Esophagus mucosa (tissue), 1 donor: ENCODE measurements at regions not wholly inside any gene's neighbourhood (a gene's known extent, or its start where the extent isn't known, plus 50 kb on each side); places are given as distances from the start of the nearest gene placed in this dataset.
"Not testable (repeated sequence)": the region's sequence is repeated elsewhere in the genome, so short reads cannot be mapped to it uniquely, and the experiment has no call there.

Experiments
- ATAC-seq: fragments of 200-7000 bp; cut with Tn5 transposase; one replicate; pipeline ENCODE4 v1.9.1; 2020
- donor health status: DM: yes; HTN: yes; CAD: no.

GRCh38 chr12:59131462-59131861 lies 211.2 kb upstream of the LRIG3 start:
- no peak for ATAC-seq

DNA sequence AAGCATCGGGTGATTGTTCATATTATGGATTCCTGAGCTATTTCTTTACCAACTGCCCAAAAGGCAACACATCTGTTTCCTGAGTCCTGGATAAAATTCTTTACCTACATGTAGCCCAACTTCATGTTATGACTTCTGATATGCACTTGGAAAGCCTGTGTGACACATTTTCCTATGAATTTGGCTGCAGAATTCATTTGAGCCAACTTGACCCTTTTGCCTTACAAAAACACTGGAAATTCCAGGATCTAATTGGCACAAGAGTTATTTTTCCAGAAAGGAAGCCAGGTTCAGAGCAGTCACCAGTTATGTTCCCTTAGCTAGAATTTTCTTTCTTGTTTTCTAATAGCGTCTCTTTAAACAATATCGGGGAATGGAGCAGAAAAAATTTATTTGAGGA lies 202.5 kb upstream of the LRIG3 start:
- ATAC-seq = no peak

- ATAC-seq = no peak
Measured at GRCh38 chr12:59121451-59121850, 201.1 kb upstream of the LRIG3 start.

DNA sequence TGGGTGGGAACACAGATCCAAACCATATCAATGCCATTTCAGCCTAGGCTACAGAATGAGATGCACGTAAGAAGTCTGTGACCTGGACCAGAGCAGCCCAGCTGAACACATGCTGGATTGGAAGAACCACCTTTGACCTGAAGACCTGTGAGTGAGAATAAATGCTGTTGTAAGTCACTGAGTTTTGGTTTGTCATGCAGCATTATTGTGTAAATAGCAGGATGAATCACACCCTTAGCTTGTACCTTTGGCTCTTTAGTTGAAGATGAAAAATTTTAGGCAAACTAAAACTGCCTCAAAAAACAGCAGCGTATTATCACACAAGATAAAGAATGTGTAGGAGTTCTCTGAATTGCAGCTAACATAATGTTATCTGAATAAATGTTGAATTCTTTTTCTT lies 199.4 kb upstream of the LRIG3 start:
- peak; percentile 57 for ATAC-seq

DNA sequence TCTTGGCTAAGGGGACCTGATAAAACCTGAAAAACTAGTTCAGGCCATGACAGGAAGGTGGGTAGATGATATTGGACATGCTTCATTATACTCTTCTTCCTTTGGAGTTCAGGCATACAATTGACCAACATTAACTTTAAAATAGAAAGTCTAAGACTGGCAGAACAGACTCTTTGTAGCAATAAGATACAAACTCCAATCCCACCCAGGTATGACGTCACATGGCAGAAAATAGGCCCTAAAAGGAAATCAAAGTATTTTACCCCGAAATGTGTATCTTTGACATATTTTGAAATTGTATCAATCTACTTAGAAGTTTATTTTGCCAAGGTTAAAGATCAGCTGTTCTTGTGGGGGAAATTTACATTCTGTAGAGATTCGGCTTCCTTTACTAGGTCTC lies 198.1 kb upstream of the LRIG3 start:
- no peak for ATAC-seq

- no peak for ATAC-seq
Measured at GRCh38 chr12:59115995-59116394, 195.7 kb upstream of the LRIG3 start.

DNA sequence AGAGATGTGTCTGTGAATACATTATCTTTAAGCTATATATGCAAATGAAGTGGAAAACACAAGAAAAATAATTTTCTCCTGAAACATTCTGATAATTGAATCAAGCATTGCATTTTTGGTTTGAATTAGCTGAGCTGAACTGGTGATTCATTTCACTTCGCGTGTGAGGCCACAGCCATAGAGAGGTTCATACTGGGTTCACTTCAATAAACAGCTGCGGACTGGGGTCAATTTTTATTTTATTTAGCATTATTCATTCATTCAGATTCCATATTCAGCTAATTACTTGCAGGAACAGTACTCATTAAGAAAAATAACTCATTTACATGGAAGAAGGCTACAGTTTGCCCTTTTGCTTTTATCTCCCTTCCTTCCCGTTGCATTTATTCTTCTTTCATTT lies 195.2 kb upstream of the LRIG3 start:
- ATAC-seq = no peak

DNA sequence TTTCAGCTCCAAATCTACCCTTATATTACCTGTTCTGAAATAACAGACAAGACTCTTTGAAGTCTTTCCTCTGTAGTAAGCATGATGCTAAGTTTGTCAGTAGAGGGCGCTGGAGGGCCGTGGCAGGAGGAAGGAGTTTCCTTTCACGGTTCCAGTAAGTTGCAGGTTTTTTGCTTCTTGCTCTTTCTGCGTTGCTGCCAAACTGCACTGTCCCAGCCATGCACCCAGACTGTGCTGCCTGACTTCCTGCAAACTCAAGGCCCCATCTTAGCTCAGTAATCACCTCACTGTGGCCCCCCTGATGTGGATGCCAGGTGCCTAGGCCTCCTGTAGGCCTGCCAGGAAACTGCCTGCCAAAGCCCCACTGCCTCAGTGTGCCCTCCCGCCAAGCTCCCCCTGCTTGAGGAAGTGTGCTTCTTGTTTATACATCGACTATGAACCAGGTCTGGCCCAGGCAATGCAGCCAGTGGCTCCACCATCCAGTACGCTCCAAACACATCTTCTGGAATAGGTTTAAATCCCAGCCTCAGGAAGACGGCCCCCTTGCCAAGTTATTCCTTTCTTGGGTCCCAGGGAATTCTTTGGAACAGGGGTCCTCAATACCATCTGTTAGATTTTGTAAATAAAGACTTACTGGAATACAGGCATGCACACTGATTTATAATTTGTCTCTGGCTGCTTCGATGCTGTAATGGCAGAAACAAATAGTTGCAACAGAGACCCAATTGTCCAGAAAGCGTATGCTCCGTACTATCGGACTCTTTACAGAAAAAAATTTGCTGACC lies 193.7 kb upstream of the LRIG3 start:
- peak; percentile 83 for ATAC-seq

DNA sequence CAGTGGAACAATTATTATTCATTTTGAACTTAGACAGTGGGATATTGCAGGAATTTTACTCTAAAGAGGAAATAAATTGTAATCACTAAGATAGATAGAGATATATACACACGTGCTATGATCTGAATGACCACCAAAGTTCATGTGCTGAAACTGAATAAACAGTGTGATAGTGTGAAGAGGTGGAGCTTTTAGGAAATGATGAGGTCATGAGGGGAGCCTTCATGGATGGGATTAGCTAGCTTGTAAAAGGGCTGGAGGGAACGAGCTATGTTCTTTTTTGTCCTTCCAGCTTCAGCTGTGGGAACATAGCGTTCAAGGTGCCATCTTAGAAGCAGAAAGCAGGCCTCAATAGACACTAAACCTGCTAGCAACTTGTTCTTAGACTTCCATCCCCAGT lies 191.5 kb upstream of the LRIG3 start:
- ATAC-seq = no peak

DNA sequence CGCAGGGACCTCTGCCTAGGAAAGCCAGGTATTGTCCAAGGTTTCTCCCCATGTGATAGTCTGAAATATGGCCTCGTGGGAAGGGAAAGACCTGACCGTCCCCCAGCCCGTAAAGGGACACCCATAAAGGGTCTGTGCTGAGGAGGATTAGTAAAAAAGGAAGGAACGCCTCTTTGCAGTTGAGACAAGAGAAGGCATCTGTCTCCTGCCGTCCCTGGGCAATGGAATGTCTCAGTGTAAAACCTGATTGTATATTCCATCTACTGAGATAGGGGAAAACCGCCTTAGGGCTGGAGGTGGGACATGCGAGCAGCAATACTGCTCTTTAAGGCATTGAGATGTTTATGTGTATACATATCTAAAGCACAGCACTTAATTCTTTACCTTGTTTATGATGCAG lies 188.2 kb upstream of the LRIG3 start:
- not testable (repeated sequence) for ATAC-seq

- no peak for ATAC-seq
Measured at GRCh38 chr12:59100585-59100984, 180.3 kb upstream of the LRIG3 start.

DNA sequence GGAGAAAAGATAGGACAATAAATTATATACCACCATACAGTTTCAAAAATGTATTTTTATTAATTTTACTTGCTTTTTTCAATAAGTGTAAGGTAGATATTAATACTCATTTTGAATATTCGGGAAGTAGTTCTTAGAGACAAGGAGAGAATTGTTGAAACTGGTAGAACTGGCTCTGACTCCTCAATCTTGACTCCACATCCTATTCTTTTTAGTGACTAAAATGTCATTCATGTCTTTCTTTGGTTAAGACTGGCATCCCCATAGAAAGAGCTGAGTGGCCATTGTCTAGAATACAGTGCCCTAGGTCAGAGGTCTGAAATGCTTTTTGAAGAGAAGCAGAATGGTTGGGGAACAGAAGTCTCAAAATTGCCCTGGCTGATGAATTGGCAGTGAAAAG lies 177.6 kb upstream of the LRIG3 start:
- ATAC-seq = peak; percentile 53

- no peak for ATAC-seq
Measured at GRCh38 chr12:59096246-59096645, 175.9 kb upstream of the LRIG3 start.

DNA sequence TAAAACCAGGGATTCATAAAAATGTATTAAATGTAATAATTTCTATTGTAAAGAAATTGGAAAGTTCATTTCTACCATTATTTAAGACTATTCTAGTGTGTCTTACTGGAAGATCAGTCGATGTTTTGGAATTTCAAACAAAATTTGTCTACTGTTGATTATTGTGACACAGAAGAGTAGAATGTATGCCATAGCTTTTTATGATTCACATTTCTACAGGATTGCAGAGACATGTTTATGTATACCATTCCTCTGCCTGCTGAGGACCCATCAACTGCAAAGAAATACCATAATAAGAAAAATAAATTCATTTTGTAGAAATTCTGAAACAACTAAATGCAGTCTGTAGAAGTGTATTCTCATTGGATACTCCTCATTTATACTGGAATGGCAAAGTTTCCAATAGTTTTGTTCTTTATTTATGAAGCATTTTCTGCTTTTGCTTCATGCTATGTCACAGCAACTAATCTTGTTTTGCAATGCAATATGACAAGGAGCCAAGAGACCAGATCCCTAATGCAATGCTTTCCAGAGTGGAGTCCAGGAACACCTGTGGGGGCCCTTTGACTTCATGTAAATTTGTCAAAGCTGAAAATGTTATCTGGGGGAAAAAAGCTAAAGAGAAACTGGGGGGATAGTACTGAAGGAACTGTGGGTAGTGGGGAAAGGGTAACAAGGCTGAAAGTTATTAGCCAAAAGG lies 172.9 kb upstream of the LRIG3 start:
- no peak for ATAC-seq

DNA sequence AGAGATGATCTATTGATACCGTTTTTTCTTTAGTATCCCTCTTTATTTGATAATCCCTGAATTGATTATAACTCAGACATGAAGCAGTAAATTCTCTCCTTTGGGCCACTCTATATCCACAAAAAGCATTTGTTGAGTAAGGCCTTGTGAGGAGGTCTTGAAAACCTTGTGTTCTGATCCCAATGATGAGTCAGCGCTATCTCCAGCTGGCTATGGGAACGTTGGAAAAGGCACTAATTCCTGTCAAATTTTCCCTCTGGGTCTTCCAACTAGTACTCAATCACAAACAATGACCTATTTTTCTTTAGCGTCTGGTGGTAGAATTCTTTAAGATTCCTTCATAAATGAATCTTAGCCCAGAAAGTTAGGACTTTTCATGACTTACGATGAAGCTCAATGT lies 168.4 kb upstream of the LRIG3 start:
- no peak for ATAC-seq

- ATAC-seq = no peak
Measured at GRCh38 chr12:59087691-59088090, 167.4 kb upstream of the LRIG3 start.

DNA sequence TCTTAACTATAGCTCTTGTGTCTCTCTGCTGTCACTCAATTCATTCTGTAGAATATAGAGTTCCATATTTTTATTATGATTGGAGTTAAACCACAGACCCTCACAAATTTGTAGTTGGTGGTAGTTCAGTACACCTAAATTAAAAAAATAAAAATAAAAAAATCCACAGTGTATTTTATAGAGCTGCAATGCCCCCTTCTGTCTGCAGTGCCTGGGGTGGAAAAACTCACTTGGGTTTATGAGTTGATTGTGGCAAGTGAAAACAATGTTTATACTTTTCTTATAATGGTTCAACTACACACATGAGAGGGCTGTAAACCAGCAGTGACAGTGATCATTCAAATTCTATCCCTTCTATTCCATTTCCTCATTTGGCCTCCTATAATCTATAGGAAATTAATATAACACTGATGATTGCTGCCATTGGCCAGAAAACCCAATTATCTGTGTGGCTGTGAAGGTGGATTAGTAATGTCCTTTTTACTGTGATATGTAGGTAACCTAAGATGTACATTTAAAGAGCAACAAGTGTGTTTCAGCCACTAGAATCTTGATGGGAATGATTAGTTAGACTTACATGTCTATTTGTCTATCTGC lies 166.9 kb upstream of the LRIG3 start:
- ATAC-seq = no peak

GRCh38 chr12:59086126-59086525 lies 165.8 kb upstream of the LRIG3 start:
- ATAC-seq = no peak

GRCh38 chr12:59085690-59086089 lies 165.4 kb upstream of the LRIG3 start:
- no peak for ATAC-seq

- ATAC-seq = no peak
Measured at GRCh38 chr12:59084511-59085375, 164.4 kb upstream of the LRIG3 start.

- ATAC-seq = no peak
Measured at GRCh38 chr12:59082952-59083351, 162.6 kb upstream of the LRIG3 start.

GRCh38 chr12:59080101-59080500 lies 159.8 kb upstream of the LRIG3 start:
- ATAC-seq = peak; percentile 73

DNA sequence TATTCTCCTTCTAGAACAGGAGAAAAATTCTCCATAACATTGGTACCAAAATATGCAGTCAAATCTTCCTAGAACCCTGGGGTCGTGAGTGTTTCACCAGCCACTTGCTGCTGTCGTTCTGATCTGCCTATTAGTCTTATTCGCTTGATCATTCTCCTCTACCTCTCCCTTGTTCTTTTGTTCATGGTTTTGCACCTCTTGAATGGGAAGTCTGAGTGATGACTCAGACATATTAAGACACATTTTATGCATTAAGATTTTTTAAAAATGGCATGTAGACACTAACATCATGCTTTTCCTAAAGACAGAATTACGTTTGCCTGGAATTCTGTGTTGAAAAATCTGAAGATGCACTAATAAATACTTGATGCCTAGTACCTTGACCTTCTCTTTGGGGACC lies 159.2 kb upstream of the LRIG3 start:
- peak; percentile 73 for ATAC-seq
